ENCODE measurements at regions not wholly inside any gene's neighbourhood (a gene's known extent, or its start where the extent isn't known, plus 50 kb on each side); places are given as distances from the start of the nearest gene placed in this dataset.

DNA sequence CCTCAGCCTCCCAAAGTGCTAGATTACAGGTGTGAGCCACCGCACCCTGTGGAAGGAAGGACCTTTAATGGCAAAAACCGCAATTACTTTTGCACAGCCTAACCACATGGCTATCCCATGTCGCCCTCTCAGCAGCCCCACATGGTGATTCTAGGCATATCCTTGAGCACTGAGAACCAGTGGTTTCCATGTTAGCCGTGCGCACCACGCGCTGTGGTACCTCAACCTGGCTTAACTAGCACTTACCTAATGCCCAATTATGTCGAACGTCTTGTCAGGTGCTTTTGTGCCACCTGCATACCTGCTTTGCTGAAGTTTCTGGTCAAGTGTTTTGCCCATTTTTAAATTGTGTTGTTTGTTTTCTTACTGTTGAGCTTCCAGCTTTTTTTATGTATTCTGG, 697.9 kb downstream of the BRD1 start:
- TF ChIP-seq POLR2A (IDR thresholded peaks at IDR 0.05) (no peak), CTCF (IDR thresholded peaks at IDR 0.05) (no peak)

Measured in adrenal gland (tissue), 5 donors.